Thoracic aorta (tissue), 2 donors: ENCODE measurements at regions not wholly inside any gene's neighbourhood (a gene's known extent, or its start where the extent isn't known, plus 50 kb on each side); places are given as distances from the start of the nearest gene placed in this dataset.

Source experiments
- ATAC-seq: fragments of 150-250 bp; one replicate; pipeline ENCODE4 v1.8.0; 2017; ENCODE audit warnings: low read depth; ENCODE audit not compliant: insufficient number of reproducible peaks, low FRiP score
- DNase-seq: peaks from one replicate; pipeline ENCODE4 v3.0.0-alpha.2; 2020; ENCODE audit warnings: low spot score
- H3K27ac ChIP-seq, 2 donors: fragments of 200-600 bp; sonication (generic); 1 replicate in 1 of 2; 2 replicates in 1 of 2; pipeline ENCODE4 v1.5.1; 2016; ENCODE audit warnings: mild to moderate bottlenecking in 2 of 2, moderate library complexity in 2 of 2
- H3K27me3 ChIP-seq: fragments of 200-600 bp; sonication (generic); replicated peaks from 2 replicates; pipeline ENCODE4 v1.6.0; 2016; ENCODE audit warnings: mild to moderate bottlenecking; ENCODE audit not compliant: insufficient read depth
- H3K36me3 ChIP-seq: fragments of 200-600 bp; sonication (generic); one replicate; pipeline ENCODE4 v1.5.1; 2016
- H3K4me1 ChIP-seq, 2 donors: fragments of 200-600 bp; sonication (generic); 1 replicate in 1 of 2; 2 replicates in 1 of 2; pipeline versions ENCODE4 v1.5.1 to v1.6.0; 2016; ENCODE audit warnings: low read depth in 2 of 2, mild to moderate bottlenecking in 1 of 2; ENCODE audit not compliant: control insufficient read depth in 1 of 2
- H3K4me3 ChIP-seq: fragments of 200-600 bp; sonication (generic); 2 replicates; pipeline ENCODE4 v1.5.1; 2016; ENCODE audit warnings: mild to moderate bottlenecking
- H3K9me3 ChIP-seq: fragments of 200-600 bp; sonication (generic); 2 replicates; pipeline ENCODE4 v1.5.1; 2016
- TF ChIP-seq, protein P1 (sequence below): fragments of 200-600 bp; sonication (generic); IDR thresholded peaks from one replicate; pipeline ENCODE4 v1.5.1; 2019; ENCODE audit warnings: antibody characterized with exemption

DNA sequence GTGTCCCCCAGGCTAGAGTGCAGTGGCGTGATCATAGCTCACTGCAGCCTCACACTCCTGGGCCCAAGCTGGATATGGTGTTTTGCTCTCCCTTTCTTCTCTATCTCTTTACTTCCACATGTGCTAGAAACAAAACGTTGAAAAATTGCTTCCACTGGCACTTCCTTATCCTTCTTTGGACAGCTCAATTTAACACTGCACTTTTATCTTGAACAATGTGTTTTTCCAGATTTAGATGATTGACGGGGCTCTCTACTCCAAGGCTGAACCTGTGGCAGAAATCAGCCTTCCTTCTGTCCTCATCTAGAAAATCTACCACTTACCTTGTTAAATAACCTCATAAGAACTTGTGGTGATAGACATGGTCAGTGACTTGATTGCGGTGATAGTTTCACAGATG lies 165.1 kb downstream of the DAD1 start:
- Histone ChIP-seq H3K4me1 (peaks cover 16 to 18% of the 10 kb centered on the region in 2 donors), H3K36me3 (no peaks in the 10 kb centered on the region), H3K27ac (no peak overlapping the region), H3K4me3 (no peak overlapping the region), H3K9me3 (no peaks in the 10 kb centered on the region), H3K27me3 (no peaks in the 10 kb centered on the region)
- ATAC-seq = no peak
- TF ChIP-seq, protein P1, sequence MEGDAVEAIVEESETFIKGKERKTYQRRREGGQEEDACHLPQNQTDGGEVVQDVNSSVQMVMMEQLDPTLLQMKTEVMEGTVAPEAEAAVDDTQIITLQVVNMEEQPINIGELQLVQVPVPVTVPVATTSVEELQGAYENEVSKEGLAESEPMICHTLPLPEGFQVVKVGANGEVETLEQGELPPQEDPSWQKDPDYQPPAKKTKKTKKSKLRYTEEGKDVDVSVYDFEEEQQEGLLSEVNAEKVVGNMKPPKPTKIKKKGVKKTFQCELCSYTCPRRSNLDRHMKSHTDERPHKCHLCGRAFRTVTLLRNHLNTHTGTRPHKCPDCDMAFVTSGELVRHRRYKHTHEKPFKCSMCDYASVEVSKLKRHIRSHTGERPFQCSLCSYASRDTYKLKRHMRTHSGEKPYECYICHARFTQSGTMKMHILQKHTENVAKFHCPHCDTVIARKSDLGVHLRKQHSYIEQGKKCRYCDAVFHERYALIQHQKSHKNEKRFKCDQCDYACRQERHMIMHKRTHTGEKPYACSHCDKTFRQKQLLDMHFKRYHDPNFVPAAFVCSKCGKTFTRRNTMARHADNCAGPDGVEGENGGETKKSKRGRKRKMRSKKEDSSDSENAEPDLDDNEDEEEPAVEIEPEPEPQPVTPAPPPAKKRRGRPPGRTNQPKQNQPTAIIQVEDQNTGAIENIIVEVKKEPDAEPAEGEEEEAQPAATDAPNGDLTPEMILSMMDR = no peak
- DNase-seq = no peak

DNA sequence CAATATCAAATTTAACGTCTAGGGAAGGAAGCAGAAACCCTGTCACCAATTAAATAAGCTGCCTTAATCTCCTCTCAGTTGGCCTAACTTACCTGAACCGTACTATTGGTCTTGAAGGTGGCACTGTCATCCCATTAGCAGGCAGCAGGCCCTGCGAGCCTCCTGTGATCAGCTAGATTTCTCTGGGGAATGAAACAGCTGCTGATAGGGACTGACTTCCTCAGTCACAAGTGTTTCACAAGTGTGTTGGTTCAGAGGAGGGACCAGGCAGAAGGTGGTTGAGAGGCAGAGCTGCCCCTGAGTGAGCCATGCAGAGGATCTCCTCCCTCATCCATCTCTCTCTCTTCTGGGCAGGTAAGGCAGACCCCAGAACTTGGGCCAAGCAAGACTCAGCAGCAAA lies 166.8 kb downstream of the DAD1 start:
- no peak overlapping the region for H3K4me3 ChIP-seq
- DNase-seq = no peak
- no peaks in the 10 kb centered on the region for H3K36me3 ChIP-seq
- peaks cover 2% of the 10 kb centered on the region in 2 donors for H3K4me1 ChIP-seq
- TF ChIP-seq, protein P1 = no peak
- ATAC-seq = no peak
- no peaks in the 10 kb centered on the region for H3K9me3 ChIP-seq
- H3K27me3 ChIP-seq = no peaks in the 10 kb centered on the region
- no peak overlapping the region for H3K27ac ChIP-seq

DNA sequence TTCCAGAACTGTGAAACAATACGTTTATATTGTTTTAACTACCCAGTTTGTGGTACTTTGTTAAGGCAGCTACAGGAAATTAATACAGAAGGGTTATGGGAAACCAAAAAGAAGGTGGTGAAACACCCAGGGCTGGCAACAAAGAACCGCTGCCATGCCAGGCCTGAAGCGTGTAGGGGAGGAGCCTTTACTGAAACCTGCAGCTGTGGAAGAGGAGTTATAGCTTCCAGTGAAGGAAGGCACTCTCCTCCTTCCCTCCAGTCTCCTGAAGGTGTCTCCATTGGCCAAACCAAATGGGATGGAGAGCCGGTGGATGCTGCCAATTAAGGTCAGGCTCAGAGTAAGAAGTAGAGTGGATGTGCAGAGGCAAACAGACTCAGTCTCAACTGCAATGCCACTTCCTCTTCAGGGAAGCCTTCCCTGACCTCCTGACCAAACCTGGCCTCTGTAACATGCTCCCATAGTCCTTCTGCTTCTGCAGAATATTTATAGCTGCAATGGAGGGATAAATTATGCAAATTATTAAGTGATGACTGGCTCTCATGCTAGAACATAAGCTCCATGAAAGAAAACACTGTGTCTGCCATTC lies 168.3 kb downstream of the DAD1 start:
- TF ChIP-seq, protein P1 = no peak
- H3K4me1 ChIP-seq = no peaks in the 10 kb centered on the region
- no peaks in the 10 kb centered on the region for H3K27me3 ChIP-seq
- no peak overlapping the region for H3K27ac ChIP-seq
- DNase-seq (no peak), ATAC-seq (no peak)
- no peaks in the 10 kb centered on the region for H3K9me3 ChIP-seq
- no peak overlapping the region for H3K4me3 ChIP-seq
- H3K36me3 ChIP-seq = no peaks in the 10 kb centered on the region

DNA sequence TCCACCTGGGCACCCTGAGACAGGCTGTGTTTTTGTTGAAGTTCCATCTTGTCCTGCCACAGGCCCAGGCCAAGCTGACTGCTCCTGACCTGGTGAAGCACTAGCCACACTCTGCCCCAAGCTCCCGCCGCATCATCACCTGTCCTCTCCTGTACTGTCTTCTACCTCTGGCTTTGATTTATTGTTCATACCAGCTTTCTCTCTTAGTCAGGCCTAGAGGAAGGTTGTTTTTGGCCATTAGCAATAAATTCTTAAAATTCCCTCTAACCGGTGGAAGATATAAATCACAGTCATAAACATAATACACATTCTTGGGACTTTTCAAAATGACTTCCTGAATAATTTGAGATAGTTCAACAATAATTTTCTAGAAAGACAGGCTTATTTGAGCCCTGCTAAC lies 169.4 kb downstream of the DAD1 start:
- TF ChIP-seq, protein P1 = no peak
- H3K9me3 ChIP-seq = no peaks in the 10 kb centered on the region
- no peaks in the 10 kb centered on the region for H3K36me3 ChIP-seq
- no peak for DNase-seq
- H3K4me3 ChIP-seq = no peak overlapping the region
- no peak for ATAC-seq
- no peaks in the 10 kb centered on the region for H3K27me3 ChIP-seq
- H3K4me1 ChIP-seq = no peaks in the 10 kb centered on the region
- H3K27ac ChIP-seq = no peak overlapping the region

DNA sequence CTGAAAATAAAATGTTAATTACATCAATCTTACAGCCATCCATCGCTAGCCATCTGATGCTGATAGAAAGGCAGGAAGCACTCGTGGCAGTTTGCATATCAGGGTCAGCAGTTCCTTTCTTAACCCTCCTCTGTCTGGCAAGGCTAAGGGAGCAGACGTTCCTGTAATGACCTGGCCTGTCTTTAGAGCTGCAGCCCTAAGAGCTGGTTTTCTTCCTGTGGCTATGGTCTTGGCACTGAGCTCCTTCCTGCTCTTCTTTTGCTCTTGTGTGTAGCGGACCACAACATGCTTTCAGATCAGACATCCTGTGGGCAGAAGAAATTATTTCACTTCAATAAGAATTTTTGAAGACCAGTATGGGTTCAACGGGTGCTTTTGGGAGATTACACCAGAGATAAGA lies 170.4 kb downstream of the DAD1 start:
- Histone ChIP-seq H3K4me3 (no peak overlapping the region), H3K4me1 (no peaks in the 10 kb centered on the region), H3K36me3 (no peaks in the 10 kb centered on the region), H3K9me3 (no peaks in the 10 kb centered on the region), H3K27me3 (no peaks in the 10 kb centered on the region), H3K27ac (no peak overlapping the region)
- TF ChIP-seq, protein P1 = no peak
- DNase-seq (no peak), ATAC-seq (no peak)
